ENCODE measurements at regions not wholly inside any gene's neighbourhood (a gene's known extent, or its start where the extent isn't known, plus 50 kb on each side); places are given as distances from the start of the nearest gene placed in this dataset.

DNA sequence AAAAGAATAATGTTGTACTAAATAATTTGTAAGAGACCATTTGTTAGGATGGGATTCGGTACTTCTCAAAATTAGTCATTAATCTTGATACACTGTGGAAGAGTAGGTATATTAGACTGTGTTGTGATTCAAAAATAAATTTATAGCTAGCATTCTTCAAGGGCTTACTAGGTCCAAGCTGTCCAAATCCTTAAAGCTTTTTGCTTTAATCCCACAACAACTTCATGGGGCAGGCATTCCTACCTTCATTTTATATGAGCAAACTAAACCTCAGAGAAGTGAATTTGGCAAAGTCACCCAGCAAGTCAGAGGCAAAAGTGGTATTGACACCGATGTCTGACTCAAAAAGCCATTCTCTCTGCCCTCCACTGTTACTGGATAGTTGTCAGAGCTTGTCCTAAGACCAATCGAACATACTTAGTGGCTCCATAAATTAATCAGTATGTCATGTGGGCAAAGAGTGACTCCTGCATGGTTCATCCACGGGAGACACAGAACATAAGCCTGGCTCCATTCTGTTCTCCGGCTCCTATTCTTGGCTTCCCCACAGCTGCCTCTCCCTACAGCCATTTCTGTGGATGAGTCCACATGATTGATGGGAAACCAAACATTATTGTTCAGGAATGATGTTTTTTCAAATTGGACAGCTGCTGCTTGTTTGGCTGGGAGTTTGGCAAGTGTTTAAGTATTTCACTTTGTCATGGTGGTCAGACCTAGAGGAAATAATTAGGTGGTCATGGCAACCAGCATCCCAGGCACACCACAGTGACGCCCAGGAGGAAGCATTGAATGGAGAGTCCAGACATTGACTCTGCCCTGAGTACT, 133.4 kb upstream of the FGGY start:
- peak overlapping the region; percentile 34 for H3K27ac ChIP-seq (ENCODE audit: low read depth, low read length)
- Mint-ChIP-seq H3K4me3 (ENCODE audit: unreplicated experiment) (no peak overlapping the region), H3K36me3 (ENCODE audit: low read depth, unreplicated experiment) (no peaks in the 10 kb centered on the region), H3K9me3 (ENCODE audit: unreplicated experiment) (peaks cover 4% of the 10 kb centered on the region), H3K27me3 (ENCODE audit: low read depth, unreplicated experiment) (no peaks in the 10 kb centered on the region), H3K27ac (ENCODE audit: unreplicated experiment) (peak overlapping the region; percentile 47), H3K4me1 (ENCODE audit: low read depth, unreplicated experiment) (no peaks in the 10 kb centered on the region)
- peak overlapping the region; percentile 17 for H3K4me2 ChIP-seq (ENCODE audit: low read length)
- H3K79me2 ChIP-seq (ENCODE audit: insufficient read depth, low read length), result no peaks in the 10 kb centered on the region
- H3K9ac ChIP-seq (ENCODE audit: low read length), result no peak overlapping the region
- TF ChIP-seq, protein P1, sequence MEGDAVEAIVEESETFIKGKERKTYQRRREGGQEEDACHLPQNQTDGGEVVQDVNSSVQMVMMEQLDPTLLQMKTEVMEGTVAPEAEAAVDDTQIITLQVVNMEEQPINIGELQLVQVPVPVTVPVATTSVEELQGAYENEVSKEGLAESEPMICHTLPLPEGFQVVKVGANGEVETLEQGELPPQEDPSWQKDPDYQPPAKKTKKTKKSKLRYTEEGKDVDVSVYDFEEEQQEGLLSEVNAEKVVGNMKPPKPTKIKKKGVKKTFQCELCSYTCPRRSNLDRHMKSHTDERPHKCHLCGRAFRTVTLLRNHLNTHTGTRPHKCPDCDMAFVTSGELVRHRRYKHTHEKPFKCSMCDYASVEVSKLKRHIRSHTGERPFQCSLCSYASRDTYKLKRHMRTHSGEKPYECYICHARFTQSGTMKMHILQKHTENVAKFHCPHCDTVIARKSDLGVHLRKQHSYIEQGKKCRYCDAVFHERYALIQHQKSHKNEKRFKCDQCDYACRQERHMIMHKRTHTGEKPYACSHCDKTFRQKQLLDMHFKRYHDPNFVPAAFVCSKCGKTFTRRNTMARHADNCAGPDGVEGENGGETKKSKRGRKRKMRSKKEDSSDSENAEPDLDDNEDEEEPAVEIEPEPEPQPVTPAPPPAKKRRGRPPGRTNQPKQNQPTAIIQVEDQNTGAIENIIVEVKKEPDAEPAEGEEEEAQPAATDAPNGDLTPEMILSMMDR (IDR thresholded peaks at IDR 0.05; ENCODE audit: insufficient read depth, low read depth, low read length), result no peak
- no peak for TF ChIP-seq EZH2 (IDR thresholded peaks at IDR 0.05; ENCODE audit: insufficient read depth, low read length)
- H3K36me3 ChIP-seq (ENCODE audit: insufficient read depth, low read length), result no peaks in the 10 kb centered on the region
- FAIRE-seq (peak; percentile 86), DNase-seq (ENCODE audit: low read depth) (peak; percentile 95)
- H3K4me3 ChIP-seq (ENCODE audit: insufficient read depth, low read depth, low read length), result no peak overlapping the region
- H2AFZ ChIP-seq (ENCODE audit: low read depth, low read length), result peak overlapping the region; percentile 3
- H3K27me3 ChIP-seq (ENCODE audit: insufficient read depth, low read length), result no peaks in the 10 kb centered on the region
- H4K20me1 ChIP-seq (ENCODE audit: insufficient read depth, low read length), result no peaks in the 10 kb centered on the region
- H3K9me3 ChIP-seq (ENCODE audit: insufficient read depth, low read depth, low read length), result no peaks in the 10 kb centered on the region
- H3K4me1 ChIP-seq (ENCODE audit: insufficient read depth, low read length), result peaks cover 12% of the 10 kb centered on the region

DNA sequence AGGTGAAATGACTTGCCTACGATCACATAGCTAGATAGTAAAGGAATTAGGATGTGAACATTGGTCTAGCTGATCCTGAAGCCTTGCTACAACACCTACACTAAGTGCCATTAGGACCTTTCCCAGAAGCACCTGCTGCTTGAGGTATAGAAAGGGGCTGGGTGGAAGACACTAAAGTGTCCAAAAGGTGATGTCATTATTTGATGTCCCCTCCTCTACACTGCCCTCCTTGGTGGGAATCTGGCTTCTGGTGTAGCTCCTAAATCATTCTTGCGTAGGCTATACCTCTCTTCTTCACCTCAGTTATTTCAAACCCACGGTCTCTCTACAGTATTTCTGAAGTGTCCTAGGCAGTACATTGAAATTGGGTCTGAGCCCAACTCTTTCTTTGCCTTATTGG, 132.5 kb upstream of the FGGY start:
- FAIRE-seq, result no peak
- Histone ChIP-seq H3K9me3 (ENCODE audit: insufficient read depth, low read depth, low read length) (no peaks in the 10 kb centered on the region), H3K9ac (ENCODE audit: low read length) (no peak overlapping the region), H3K4me1 (ENCODE audit: insufficient read depth, low read length) (peaks cover 12% of the 10 kb centered on the region), H2AFZ (ENCODE audit: low read depth, low read length) (no peak overlapping the region), H3K4me3 (ENCODE audit: insufficient read depth, low read depth, low read length) (no peak overlapping the region), H3K27me3 (ENCODE audit: insufficient read depth, low read length) (no peaks in the 10 kb centered on the region), H3K27ac (ENCODE audit: low read depth, low read length) (no peak overlapping the region), H3K79me2 (ENCODE audit: insufficient read depth, low read length) (no peaks in the 10 kb centered on the region), H3K4me2 (ENCODE audit: low read length) (peak overlapping the region; percentile 17), H3K36me3 (ENCODE audit: insufficient read depth, low read length) (no peaks in the 10 kb centered on the region), H4K20me1 (ENCODE audit: insufficient read depth, low read length) (no peaks in the 10 kb centered on the region)
- no peaks in the 10 kb centered on the region for H3K9me3 Mint-ChIP-seq (ENCODE audit: unreplicated experiment)
- no peak overlapping the region for H3K27ac Mint-ChIP-seq (ENCODE audit: unreplicated experiment)
- no peaks in the 10 kb centered on the region for H3K36me3 Mint-ChIP-seq (ENCODE audit: low read depth, unreplicated experiment)
- no peak for TF ChIP-seq EZH2 (IDR thresholded peaks at IDR 0.05; ENCODE audit: insufficient read depth, low read length)
- TF ChIP-seq, protein P1 (IDR thresholded peaks at IDR 0.05; ENCODE audit: insufficient read depth, low read depth, low read length), result no peak
- no peak for DNase-seq (ENCODE audit: low read depth)
- no peaks in the 10 kb centered on the region for H3K4me1 Mint-ChIP-seq (ENCODE audit: low read depth, unreplicated experiment)
- H3K27me3 Mint-ChIP-seq (ENCODE audit: low read depth, unreplicated experiment), result no peaks in the 10 kb centered on the region
- H3K4me3 Mint-ChIP-seq (ENCODE audit: unreplicated experiment), result no peak overlapping the region

DNA sequence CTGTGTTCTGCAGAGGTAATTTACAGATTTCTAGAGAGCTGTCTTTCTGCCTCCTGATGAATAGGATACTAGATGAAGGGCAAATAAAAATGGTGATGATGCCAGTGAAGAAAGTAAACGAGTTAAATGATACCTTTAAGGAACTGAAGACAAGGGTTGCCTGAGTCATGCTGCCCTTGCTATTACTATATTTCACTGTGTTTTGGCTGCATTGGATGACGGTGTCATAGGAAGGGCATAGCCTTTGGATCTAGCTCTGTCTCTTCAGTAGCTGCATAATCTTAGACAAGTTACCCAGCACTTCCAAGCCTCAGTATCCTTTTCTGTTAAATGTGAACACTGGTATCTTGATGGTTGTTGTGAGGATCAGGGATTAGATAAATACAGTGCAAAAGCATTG, 131.5 kb upstream of the FGGY start:
- no peak overlapping the region for H2AFZ ChIP-seq (ENCODE audit: low read depth, low read length)
- peaks cover 3% of the 10 kb centered on the region for H3K4me1 Mint-ChIP-seq (ENCODE audit: low read depth, unreplicated experiment)
- no peaks in the 10 kb centered on the region for H3K27me3 ChIP-seq (ENCODE audit: insufficient read depth, low read length)
- no peaks in the 10 kb centered on the region for H3K27me3 Mint-ChIP-seq (ENCODE audit: low read depth, unreplicated experiment)
- peaks cover 12% of the 10 kb centered on the region for H3K4me1 ChIP-seq (ENCODE audit: insufficient read depth, low read length)
- TF ChIP-seq, protein P1 (IDR thresholded peaks at IDR 0.05; ENCODE audit: insufficient read depth, low read depth, low read length), result no peak
- no peak for TF ChIP-seq EZH2 (IDR thresholded peaks at IDR 0.05; ENCODE audit: insufficient read depth, low read length)
- H3K9me3 ChIP-seq (ENCODE audit: insufficient read depth, low read depth, low read length), result no peaks in the 10 kb centered on the region
- no peaks in the 10 kb centered on the region for H3K79me2 ChIP-seq (ENCODE audit: insufficient read depth, low read length)
- H4K20me1 ChIP-seq (ENCODE audit: insufficient read depth, low read length), result no peaks in the 10 kb centered on the region
- H3K9me3 Mint-ChIP-seq (ENCODE audit: unreplicated experiment), result peaks cover 2% of the 10 kb centered on the region
- H3K27ac Mint-ChIP-seq (ENCODE audit: unreplicated experiment), result no peak overlapping the region
- no peak overlapping the region for H3K9ac ChIP-seq (ENCODE audit: low read length)
- no peak overlapping the region for H3K27ac ChIP-seq (ENCODE audit: low read depth, low read length)
- no peak overlapping the region for H3K4me2 ChIP-seq (ENCODE audit: low read length)
- H3K4me3 Mint-ChIP-seq (ENCODE audit: unreplicated experiment), result no peak overlapping the region
- DNase-seq (ENCODE audit: low read depth) (no peak), FAIRE-seq (no peak)
- no peaks in the 10 kb centered on the region for H3K36me3 ChIP-seq (ENCODE audit: insufficient read depth, low read length)
- no peaks in the 10 kb centered on the region for H3K36me3 Mint-ChIP-seq (ENCODE audit: low read depth, unreplicated experiment)
- no peak overlapping the region for H3K4me3 ChIP-seq (ENCODE audit: insufficient read depth, low read depth, low read length)

Measured in astrocyte (in vitro differentiated cells and primary cell).